ENCODE measurements at regions not wholly inside any gene's neighbourhood (a gene's known extent, or its start where the extent isn't known, plus 50 kb on each side); places are given as distances from the start of the nearest gene placed in this dataset.

DNA sequence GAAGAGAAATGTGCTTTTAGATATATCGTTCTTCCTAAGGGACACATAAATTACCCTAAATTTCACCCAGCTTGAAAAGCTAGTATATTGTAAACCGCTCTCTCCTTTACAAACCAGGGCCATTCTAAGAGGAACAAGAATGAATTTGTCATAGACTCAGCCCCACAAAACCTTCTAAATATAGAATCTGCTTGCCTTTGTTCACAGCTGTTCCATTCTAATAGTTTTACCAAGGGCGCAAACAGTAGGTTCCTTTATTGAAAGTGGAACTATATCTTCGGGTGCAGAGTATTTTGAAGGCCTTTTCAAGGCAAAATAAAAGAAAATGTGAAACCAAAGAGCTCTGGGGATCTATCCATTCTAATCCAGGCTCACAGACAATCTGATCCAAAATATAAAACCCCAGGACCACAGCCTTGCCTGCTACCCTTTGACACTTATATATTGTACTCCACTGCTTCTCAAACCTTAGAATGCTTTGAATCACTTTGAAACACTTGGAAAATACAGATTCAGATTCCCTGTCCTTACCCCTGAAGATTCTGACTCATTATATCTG lies 316.8 kb downstream of the PAX3 start (continued):
- no peak for TF ChIP-seq ZNF462 (CRISPR knock-in tag; IDR thresholded peaks at IDR 0.05)
- TF ChIP-seq, protein P1, sequence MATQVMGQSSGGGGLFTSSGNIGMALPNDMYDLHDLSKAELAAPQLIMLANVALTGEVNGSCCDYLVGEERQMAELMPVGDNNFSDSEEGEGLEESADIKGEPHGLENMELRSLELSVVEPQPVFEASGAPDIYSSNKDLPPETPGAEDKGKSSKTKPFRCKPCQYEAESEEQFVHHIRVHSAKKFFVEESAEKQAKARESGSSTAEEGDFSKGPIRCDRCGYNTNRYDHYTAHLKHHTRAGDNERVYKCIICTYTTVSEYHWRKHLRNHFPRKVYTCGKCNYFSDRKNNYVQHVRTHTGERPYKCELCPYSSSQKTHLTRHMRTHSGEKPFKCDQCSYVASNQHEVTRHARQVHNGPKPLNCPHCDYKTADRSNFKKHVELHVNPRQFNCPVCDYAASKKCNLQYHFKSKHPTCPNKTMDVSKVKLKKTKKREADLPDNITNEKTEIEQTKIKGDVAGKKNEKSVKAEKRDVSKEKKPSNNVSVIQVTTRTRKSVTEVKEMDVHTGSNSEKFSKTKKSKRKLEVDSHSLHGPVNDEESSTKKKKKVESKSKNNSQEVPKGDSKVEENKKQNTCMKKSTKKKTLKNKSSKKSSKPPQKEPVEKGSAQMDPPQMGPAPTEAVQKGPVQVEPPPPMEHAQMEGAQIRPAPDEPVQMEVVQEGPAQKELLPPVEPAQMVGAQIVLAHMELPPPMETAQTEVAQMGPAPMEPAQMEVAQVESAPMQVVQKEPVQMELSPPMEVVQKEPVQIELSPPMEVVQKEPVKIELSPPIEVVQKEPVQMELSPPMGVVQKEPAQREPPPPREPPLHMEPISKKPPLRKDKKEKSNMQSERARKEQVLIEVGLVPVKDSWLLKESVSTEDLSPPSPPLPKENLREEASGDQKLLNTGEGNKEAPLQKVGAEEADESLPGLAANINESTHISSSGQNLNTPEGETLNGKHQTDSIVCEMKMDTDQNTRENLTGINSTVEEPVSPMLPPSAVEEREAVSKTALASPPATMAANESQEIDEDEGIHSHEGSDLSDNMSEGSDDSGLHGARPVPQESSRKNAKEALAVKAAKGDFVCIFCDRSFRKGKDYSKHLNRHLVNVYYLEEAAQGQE (IDR thresholded peaks at IDR 0.05; ENCODE audit: unreplicated experiment): no peak
- no peak for TF ChIP-seq ZNF114 (CRISPR knock-in tag; IDR thresholded peaks at IDR 0.05)

DNA sequence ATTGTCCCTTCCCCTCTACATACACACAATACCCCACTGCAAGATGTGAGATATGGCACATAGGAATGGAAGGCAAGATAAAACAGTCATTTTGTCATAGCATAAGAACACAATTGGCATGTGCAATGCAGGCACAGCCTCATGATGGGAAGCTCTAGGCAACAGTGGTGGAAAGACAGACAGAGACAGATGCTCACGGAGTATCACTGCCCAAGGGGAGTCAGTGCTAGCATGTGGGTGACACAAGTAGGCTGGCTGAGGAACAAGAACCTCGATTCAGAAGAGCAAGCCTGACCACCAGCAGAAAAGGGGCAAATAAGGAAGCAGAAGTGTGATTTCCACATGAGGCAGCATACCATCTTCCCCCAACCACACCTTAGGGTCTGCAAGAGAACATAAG lies 323.6 kb downstream of the PAX3 start:
- Histone ChIP-seq H3K27me3 (ENCODE audit: insufficient read depth) (no peaks in the 10 kb centered on the region), H4K20me1 (replicated peaks; ENCODE audit: insufficient read depth) (no peaks in the 10 kb centered on the region), H3K36me3 (ENCODE audit: insufficient read depth) (no peaks in the 10 kb centered on the region; the same call in 1 of the 2 replicates), H3K4me3 (no peak overlapping the region), H3K9me2 (ENCODE audit: insufficient read depth) (peaks cover 4% of the 10 kb centered on the region), H3K4me2 (no peak overlapping the region), H3K79me2 (replicated peaks; ENCODE audit: insufficient read depth) (no peaks in the 10 kb centered on the region), H3K27ac (ENCODE audit: low read depth) (no peak overlapping the region), H2AFZ (no peak overlapping the region), H3F3A (replicated peaks; ENCODE audit: low read depth) (no peaks in the 10 kb centered on the region), H3K4me1 (ENCODE audit: insufficient read depth) (no peaks in the 10 kb centered on the region)
- H3K27ac Mint-ChIP-seq: no peak overlapping the region
- no peaks in the 10 kb centered on the region for H3K36me3 Mint-ChIP-seq (ENCODE audit: low read depth)
- ATAC-seq (no peak), DNase-seq (ENCODE audit: low spot score) (no peak)
- H3K27me3 Mint-ChIP-seq (ENCODE audit: insufficient read depth, low read depth, poor library complexity): no peaks in the 10 kb centered on the region
- H3K4me1 Mint-ChIP-seq: peaks cover 6% of the 10 kb centered on the region; the same call in 2 of the 3 replicates
- H3K9me3 Mint-ChIP-seq: no peaks in the 10 kb centered on the region
- no peak overlapping the region for H3K4me3 Mint-ChIP-seq
- TF ChIP-seq ZNF331 (CRISPR knock-in tag; IDR thresholded peaks at IDR 0.05; ENCODE audit: low read depth): no peak
- no peak for TF ChIP-seq NANOG (IDR thresholded peaks at IDR 0.05; ENCODE audit: borderline replicate concordance)
- TF ChIP-seq STAT1 (IDR thresholded peaks at IDR 0.05; ENCODE audit: unreplicated experiment): no peak
- no peak for TF ChIP-seq ZNF462 (CRISPR knock-in tag; IDR thresholded peaks at IDR 0.05)
